RPMI8226 (cell line): ENCODE measurements at regions not wholly inside any gene's neighbourhood (a gene's known extent, or its start where the extent isn't known, plus 50 kb on each side); places are given as distances from the start of the nearest gene placed in this dataset.

Experiments used
- DNase-seq: peaks from one replicate; pipeline ENCODE4 v3.0.0-alpha.2; 2015

GRCh38 chr4:146998157-146998556 lies 52.5 kb upstream of the TTC29 start:
- DNase-seq: no peak

- no peak for DNase-seq
Measured at GRCh38 chr4:147003956-147004809, 58.5 kb upstream of the TTC29 start.

GRCh38 chr4:147006229-147006628 lies 60.6 kb upstream of the TTC29 start:
- no peak for DNase-seq

GRCh38 chr4:147009875-147010274 lies 64.2 kb upstream of the TTC29 start:
- no peak for DNase-seq

GRCh38 chr4:147011411-147011810 lies 65.7 kb upstream of the TTC29 start:
- DNase-seq: no peak

GRCh38 chr4:147012059-147012707 lies 66.5 kb upstream of the TTC29 start:
- DNase-seq: no peak

- DNase-seq: no peak
Measured at GRCh38 chr4:147014946-147015345, 69.3 kb upstream of the TTC29 start.

GRCh38 chr4:147015491-147015890 lies 69.8 kb upstream of the TTC29 start:
- DNase-seq: no peak

- no peak for DNase-seq
Measured at GRCh38 chr4:147017081-147017480, 71.4 kb upstream of the TTC29 start.

- DNase-seq: peak; percentile 53
Measured at GRCh38 chr4:147019091-147019490, 73.4 kb upstream of the TTC29 start.

- DNase-seq: no peak
Measured at GRCh38 chr4:147020456-147020855, 74.8 kb upstream of the TTC29 start.

GRCh38 chr4:147025042-147025441 lies 79.4 kb upstream of the TTC29 start:
- no peak for DNase-seq

- no peak for DNase-seq
Measured at GRCh38 chr4:147029296-147029695, 83.6 kb upstream of the TTC29 start.

GRCh38 chr4:147034372-147034771 lies 88.7 kb upstream of the TTC29 start:
- no peak for DNase-seq

GRCh38 chr4:147037069-147037468 lies 91.4 kb upstream of the TTC29 start:
- DNase-seq: no peak

- DNase-seq: no peak
Measured at GRCh38 chr4:147039976-147040575, 94.4 kb upstream of the TTC29 start.

- no peak for DNase-seq
Measured at GRCh38 chr4:147040874-147041273, 95.2 kb upstream of the TTC29 start.

- DNase-seq: no peak
Measured at GRCh38 chr4:147041376-147041775, 95.7 kb upstream of the TTC29 start.

- DNase-seq: no peak
Measured at GRCh38 chr4:147042046-147042445, 96.4 kb upstream of the TTC29 start.

- no peak for DNase-seq
Measured at GRCh38 chr4:147044241-147044640, 98.6 kb upstream of the TTC29 start.

GRCh38 chr4:147049946-147050345 lies 104.3 kb upstream of the TTC29 start:
- DNase-seq: no peak

- no peak for DNase-seq
Measured at GRCh38 chr4:147050356-147050765, 104.7 kb upstream of the TTC29 start.

GRCh38 chr4:147052361-147052760 lies 106.7 kb upstream of the TTC29 start:
- no peak for DNase-seq

GRCh38 chr4:147054228-147054872 lies 108.7 kb upstream of the TTC29 start:
- DNase-seq: no peak
